Activated naive CD8-positive, alpha-beta T cell (primary cell): ENCODE measurements at regions not wholly inside any gene's neighbourhood (a gene's known extent, or its start where the extent isn't known, plus 50 kb on each side); places are given as distances from the start of the nearest gene placed in this dataset.

Experiments
- H3K27ac Mint-ChIP-seq: one replicate; pipeline ENCODE4 v1.8.0; 2021; ENCODE audit warnings: mixed read lengths
- H3K27me3 Mint-ChIP-seq: one replicate; pipeline ENCODE4 v1.8.0; 2021; ENCODE audit warnings: mixed read lengths
- H3K36me3 Mint-ChIP-seq: one replicate; pipeline ENCODE4 v1.8.0; 2021; ENCODE audit warnings: mixed read lengths
- H3K4me1 Mint-ChIP-seq: one replicate; pipeline ENCODE4 v1.8.0; 2021; ENCODE audit warnings: low read depth, mixed read lengths
- H3K4me3 Mint-ChIP-seq: one replicate; pipeline ENCODE4 v1.8.0; 2021; ENCODE audit warnings: mild to moderate bottlenecking, mixed read lengths
- H3K9me3 Mint-ChIP-seq: one replicate; pipeline ENCODE4 v1.8.0; 2021; ENCODE audit warnings: low read depth, mixed read lengths

DNA sequence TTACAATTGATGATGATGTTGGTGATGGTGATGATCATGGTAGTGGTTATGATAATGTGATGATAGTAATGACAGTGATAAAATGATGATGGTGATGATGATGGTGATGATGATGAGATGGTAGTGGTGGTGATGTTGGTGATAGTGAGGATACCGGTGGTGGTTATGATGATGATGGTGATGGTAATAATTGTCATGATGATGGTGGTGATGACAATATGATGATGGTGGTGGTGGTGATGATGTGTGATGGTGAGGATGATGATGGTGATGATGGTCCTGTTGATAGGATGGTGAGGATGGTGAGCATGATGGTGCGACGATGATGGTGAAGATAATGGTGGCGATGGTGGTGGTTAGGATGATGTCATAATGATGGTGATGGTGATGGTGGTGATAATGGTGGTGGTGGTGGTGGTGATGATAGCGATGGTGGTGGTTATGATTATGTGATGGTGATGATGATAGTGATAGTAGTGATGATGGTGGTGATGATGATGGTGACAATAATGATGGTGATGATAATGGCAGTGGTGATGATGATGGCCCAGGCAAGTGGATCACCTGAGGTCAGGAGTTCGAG lies 1129.9 kb downstream of the BRD1 start:
- H3K27me3 Mint-ChIP-seq: no peaks in the 10 kb centered on the region
- H3K4me1 Mint-ChIP-seq: no peaks in the 10 kb centered on the region
- H3K36me3 Mint-ChIP-seq: no peaks in the 10 kb centered on the region
- no peak overlapping the region for H3K27ac Mint-ChIP-seq
- H3K4me3 Mint-ChIP-seq: no peak overlapping the region
- no peaks in the 10 kb centered on the region for H3K9me3 Mint-ChIP-seq

DNA sequence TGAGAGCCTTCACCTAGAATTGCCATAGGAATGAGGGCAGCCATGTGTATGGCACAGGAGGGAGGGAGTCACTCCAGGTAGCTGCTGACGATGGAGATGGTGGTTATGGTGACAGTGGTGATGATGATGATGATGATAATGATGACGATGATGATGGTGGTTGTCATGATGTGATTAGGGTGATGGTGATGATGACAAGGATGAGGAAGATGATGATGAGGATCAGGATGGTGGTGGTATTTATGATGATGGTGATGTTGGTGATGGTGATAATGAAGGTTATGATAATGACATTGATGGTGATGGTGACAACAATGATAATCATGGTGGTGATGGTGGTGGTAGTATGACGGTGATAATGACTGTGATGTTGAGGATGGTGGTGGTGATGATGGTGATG lies 1130.5 kb downstream of the BRD1 start:
- Mint-ChIP-seq H3K27ac (no peak overlapping the region), H3K4me3 (no peak overlapping the region), H3K36me3 (no peaks in the 10 kb centered on the region), H3K27me3 (no peaks in the 10 kb centered on the region), H3K9me3 (no peaks in the 10 kb centered on the region), H3K4me1 (no peaks in the 10 kb centered on the region)

DNA sequence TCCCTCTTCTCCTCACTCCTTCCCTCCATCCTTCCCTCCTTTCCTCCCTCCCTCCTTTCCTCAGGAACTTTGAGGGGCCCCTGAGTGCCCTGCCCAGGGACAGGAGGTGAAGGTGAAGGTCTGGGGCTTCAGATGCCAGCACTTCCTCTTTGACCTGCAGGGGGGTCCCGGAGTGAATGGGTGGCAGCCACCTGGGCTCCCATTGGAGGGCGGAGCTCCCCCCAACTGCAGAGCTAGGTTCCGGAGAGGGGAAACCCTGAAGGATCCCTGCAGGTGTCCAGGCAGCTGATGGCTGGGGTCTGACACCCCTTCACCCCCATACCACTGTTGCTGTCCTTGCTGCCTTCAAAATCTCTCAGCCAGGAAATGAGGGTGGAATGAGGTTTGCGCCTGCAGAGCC lies 1131.3 kb downstream of the BRD1 start:
- Mint-ChIP-seq H3K9me3 (no peaks in the 10 kb centered on the region), H3K27me3 (no peaks in the 10 kb centered on the region), H3K36me3 (no peaks in the 10 kb centered on the region), H3K4me3 (no peak overlapping the region), H3K4me1 (no peaks in the 10 kb centered on the region), H3K27ac (no peak overlapping the region)

DNA sequence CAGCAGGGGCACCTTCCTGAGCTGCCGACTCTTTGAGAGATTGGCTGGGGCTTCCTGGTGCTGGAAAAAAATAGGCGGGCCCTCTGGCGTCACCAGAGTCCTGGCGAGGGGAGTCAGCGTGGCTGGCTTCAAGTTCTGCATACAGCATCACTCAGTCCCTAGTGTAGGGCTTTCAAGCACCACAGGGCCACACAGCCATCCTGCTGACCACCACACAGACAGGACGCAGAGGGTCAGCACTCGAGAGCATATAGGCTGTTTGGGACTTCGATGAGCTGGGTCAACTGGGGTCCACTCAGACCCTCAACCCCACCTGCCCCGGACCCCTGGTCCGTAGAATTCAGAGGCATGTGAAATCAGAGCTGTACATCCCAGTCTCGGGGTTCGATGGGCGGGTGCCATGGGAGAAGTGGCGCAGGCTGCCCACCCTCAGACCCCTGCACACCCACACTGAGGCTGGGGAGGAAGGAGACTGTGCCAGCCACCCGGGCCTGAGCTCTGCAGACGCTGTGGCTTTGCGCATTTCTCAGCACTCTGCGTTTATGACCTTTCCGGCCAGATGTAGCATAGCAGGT lies 1131.9 kb downstream of the BRD1 start:
- Mint-ChIP-seq H3K4me1 (no peaks in the 10 kb centered on the region), H3K36me3 (no peaks in the 10 kb centered on the region), H3K9me3 (no peaks in the 10 kb centered on the region), H3K27ac (no peak overlapping the region), H3K4me3 (no peak overlapping the region), H3K27me3 (no peaks in the 10 kb centered on the region)

DNA sequence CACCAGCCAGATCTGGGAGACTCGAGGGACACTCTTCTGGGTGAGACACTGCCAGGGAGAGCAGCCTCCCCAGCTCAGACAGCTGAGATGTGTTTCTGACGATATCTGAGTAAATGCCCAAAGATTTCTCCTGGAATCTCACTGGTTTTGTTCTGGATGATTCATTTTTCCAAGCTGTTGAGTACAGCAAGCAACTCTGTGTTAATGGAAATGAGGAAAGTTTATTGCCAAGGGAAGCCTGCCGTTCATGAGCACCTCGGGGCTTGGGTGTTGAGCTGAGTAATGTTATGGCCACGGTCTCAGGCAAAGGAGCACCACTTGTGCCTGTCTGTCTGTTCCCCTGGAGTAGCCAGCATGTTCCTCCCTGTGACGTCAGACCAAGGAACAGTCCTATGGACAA lies 1132.4 kb downstream of the BRD1 start:
- Mint-ChIP-seq H3K36me3 (no peaks in the 10 kb centered on the region), H3K27me3 (no peaks in the 10 kb centered on the region), H3K27ac (no peak overlapping the region), H3K4me1 (no peaks in the 10 kb centered on the region), H3K9me3 (no peaks in the 10 kb centered on the region), H3K4me3 (no peak overlapping the region)

DNA sequence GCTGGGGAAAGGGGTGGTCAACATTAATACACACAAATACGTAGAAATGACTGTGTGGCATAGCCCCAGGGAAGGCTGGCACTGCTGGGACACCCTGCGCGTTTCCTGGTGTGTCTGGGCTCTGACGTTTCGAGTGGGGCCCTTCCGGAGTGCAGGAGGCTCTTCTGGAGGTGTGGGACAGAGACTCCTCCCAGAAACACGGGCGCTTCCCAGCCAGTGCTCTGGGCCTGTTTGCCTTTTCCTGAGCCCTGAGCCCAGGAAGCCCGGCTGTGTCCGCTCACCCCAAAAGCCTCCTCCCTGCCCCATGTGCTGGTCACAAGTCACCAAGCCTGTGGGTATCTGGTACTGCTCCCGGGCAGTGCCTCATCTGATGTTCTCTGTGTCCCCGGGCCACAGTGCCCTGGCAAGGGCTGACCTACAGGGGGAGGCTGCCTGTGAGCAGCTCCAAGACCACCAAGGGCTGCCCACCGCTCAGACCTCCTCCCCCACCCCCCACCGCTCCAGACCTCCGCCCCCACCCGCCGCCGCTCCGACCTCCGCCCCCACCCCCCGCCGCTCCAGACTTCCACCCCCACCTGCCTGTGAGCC lies 1133.3 kb downstream of the BRD1 start:
- H3K36me3 Mint-ChIP-seq: no peaks in the 10 kb centered on the region
- H3K4me3 Mint-ChIP-seq: no peak overlapping the region
- no peak overlapping the region for H3K27ac Mint-ChIP-seq
- no peaks in the 10 kb centered on the region for H3K27me3 Mint-ChIP-seq
- no peaks in the 10 kb centered on the region for H3K9me3 Mint-ChIP-seq
- H3K4me1 Mint-ChIP-seq: no peaks in the 10 kb centered on the region

DNA sequence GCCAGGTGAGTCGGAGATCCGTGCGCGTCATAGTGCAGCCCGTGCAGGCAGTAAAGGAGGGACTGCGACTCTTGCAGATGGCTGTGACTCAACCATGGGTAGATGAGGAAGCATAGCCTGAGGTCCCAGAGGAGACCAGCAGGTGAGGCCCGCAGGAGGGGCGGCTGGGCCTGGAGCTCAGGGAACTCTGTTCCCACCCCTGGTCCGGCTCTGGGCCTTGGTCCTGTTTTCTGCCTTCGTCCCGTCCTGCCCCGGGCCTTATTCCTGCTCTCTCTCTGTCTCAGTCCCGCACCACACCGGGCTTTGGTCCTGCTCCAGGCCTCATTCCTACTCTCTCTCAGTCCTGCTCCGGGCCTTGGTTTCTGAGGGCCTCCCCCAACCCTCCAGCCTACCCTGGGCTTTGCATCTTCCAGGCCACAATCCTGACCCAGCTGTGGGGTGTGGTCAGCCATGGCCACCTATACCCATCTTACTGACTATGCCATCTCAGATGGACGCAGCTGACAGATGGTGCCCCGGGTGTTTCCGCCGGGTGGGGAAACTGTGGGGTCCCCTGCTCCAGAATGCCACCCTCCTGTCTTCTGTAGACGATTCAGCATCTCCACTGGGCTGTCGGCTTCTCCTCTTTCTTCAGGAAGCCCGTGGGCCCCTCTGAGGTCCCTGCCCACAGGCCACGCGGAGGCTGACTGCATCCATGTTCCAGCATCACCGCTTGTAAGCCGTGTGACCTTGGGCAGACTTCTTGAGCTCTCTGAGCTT lies 1134.1 kb downstream of the BRD1 start:
- Mint-ChIP-seq H3K4me3 (no peak overlapping the region), H3K27me3 (no peaks in the 10 kb centered on the region), H3K9me3 (no peaks in the 10 kb centered on the region), H3K4me1 (no peaks in the 10 kb centered on the region), H3K36me3 (no peaks in the 10 kb centered on the region), H3K27ac (no peak overlapping the region)

DNA sequence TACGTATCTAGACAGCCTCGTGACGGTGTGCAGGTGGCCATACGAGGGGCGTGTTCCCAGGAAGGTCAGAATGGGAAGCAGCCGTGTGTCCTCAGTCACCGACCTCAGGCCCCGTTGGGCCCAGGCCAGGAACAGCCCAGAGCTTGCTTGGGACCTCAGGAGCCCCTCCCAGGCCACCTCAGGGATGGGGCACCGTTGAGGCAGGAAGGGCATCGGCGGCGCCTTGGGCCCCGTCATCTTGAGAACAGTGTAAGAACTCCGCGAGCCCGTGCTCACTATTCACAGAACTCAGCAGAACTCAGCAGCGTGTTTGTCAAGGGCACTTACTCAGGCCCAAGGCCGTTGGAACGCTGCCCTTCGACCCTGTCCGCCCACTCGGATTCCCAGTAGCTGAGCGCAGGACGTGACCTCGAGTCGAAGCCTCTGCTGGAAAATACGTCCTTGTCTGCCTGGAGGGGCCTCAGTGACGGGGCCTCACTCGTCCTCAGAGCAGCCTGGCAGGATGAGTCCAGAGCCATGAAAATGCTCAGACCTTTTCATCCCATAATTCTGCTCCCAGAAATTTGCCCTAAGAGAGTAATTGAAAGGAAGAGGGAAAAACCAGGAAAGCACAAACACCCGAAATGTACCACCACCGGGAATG lies 1134.8 kb downstream of the BRD1 start:
- no peaks in the 10 kb centered on the region for H3K9me3 Mint-ChIP-seq
- H3K27me3 Mint-ChIP-seq: no peaks in the 10 kb centered on the region
- H3K4me3 Mint-ChIP-seq: no peak overlapping the region
- H3K36me3 Mint-ChIP-seq: no peaks in the 10 kb centered on the region
- H3K4me1 Mint-ChIP-seq: no peaks in the 10 kb centered on the region
- H3K27ac Mint-ChIP-seq: no peak overlapping the region

DNA sequence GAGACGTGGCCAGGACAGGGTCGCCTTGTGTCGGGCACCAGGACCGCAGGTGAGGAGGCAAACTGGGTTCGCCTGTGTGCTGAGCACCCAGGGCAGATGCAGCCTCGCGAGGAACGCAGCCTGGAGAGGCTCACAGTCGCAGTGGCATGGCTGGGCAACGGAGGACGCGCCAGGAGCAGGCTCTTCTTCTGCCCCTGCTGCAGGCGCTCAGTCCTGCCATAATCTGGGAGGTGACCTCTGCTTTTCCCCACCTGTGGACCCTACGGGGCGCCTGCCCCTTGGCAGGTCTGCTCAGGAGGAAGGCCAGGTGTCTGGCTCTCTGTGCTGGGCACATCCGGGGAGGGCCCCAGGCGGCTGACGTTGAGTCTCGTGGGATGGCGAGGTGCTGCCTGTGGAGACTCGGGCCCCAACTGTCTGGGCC lies 1136.2 kb downstream of the BRD1 start:
- Mint-ChIP-seq H3K4me1 (no peaks in the 10 kb centered on the region), H3K27ac (no peak overlapping the region), H3K4me3 (no peak overlapping the region), H3K27me3 (no peaks in the 10 kb centered on the region), H3K36me3 (no peaks in the 10 kb centered on the region), H3K9me3 (peaks cover 3% of the 10 kb centered on the region)

DNA sequence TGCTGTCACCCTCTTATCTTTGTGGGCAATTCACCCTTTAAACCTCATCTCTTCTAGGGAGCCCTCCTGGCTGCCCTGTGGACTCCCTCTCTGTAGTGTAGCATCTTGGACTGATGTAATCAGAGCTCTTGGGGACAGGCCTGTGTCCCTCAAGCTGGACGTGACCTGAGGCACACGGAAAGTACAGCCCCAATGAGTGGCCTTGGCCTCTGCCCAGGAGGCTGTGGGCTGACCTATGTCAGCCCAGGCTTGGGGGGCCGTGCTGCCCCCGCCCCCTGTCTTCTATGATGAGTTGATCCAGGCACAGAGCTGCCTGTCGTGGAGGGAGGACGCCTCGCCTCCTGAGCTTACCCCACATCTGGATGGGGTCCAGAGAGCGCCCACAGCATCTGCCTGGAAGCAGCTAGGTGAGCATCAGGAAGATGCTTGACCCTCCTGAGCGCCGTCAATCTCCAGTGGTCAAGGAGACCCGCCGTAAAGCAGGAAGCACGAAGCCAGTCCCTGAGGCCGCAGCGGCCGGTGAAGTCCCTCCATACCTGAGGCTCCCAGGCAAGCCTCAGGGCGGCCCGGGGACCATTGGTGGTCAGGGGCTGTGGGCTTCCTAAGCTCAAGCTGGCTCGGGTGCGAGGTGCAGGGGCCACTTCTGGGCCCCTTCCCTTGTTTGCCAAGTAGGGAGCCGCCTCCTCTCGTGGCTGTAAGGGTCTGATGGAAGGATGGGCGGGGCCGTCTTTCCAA lies 1136.9 kb downstream of the BRD1 start:
- Mint-ChIP-seq H3K27me3 (no peaks in the 10 kb centered on the region), H3K9me3 (peaks cover 4% of the 10 kb centered on the region), H3K36me3 (no peaks in the 10 kb centered on the region), H3K4me1 (no peaks in the 10 kb centered on the region), H3K4me3 (no peak overlapping the region), H3K27ac (no peak overlapping the region)

DNA sequence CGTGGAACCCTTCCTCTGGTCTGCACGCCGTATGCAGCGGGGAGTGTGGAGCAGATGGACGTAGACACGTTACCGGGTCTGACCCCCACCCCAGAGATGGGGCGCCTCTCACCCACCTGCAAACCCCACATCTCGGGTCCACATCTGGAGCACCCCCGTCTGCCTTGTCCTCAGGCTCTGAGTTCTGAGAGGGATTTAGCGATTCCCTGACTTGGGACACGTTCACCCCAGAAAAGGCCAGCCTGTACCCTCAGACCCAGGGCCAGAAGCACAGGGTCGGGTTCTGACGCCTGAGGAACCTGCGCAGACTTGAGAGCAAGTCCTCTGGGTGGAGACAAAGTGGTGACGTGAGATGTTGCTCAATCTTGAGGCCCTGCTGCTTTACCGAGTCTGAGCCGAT lies 1138.5 kb downstream of the BRD1 start:
- no peak overlapping the region for H3K27ac Mint-ChIP-seq
- peaks cover 4% of the 10 kb centered on the region for H3K9me3 Mint-ChIP-seq
- H3K36me3 Mint-ChIP-seq: no peaks in the 10 kb centered on the region
- no peaks in the 10 kb centered on the region for H3K4me1 Mint-ChIP-seq
- H3K4me3 Mint-ChIP-seq: no peak overlapping the region
- H3K27me3 Mint-ChIP-seq: no peaks in the 10 kb centered on the region

DNA sequence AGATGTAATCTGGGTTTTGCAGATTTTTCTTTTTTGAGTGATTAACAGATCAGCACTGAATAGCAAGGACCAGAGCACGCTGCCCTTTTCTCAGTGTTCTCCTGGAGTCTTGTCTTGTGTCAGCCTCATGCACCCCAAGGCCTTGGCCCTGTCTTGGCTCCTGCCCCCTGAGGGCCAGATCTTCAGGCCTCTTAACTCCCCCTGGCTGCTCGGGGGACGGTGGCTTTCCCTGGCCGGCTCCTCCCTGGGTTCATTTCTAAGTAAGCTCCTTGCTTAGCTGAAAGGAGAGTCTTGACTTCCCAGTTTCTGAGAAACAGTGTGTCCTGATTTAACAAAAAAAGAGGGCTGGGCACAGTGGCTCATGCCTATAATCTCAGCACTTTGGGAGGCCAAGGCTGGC lies 1139.3 kb downstream of the BRD1 start:
- Mint-ChIP-seq H3K36me3 (no peaks in the 10 kb centered on the region), H3K4me3 (no peak overlapping the region), H3K4me1 (no peaks in the 10 kb centered on the region), H3K27ac (no peak overlapping the region), H3K9me3 (peaks cover 4% of the 10 kb centered on the region), H3K27me3 (no peaks in the 10 kb centered on the region)

DNA sequence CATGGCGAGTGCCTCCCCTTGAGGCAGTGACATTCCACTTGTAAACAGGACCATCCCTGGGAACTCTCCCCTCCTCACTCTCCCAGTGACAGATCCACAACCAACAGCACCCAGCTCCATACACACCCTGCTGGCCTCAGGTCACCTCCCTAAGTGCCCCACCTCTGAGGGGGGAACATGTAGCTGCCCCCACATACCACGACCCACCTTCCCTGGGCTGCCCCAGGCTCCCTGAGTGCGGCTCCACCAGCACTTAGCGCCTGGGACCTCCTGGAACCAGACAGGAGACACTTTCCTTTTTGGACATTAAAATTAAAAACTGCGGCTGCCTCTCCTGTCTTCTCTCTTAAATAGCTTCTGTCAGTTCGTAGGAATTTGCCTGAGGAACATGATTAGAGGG lies 1140.1 kb downstream of the BRD1 start:
- Mint-ChIP-seq H3K4me1 (no peaks in the 10 kb centered on the region), H3K36me3 (no peaks in the 10 kb centered on the region), H3K9me3 (peaks cover 4% of the 10 kb centered on the region), H3K4me3 (no peak overlapping the region), H3K27me3 (no peaks in the 10 kb centered on the region), H3K27ac (no peak overlapping the region)

DNA sequence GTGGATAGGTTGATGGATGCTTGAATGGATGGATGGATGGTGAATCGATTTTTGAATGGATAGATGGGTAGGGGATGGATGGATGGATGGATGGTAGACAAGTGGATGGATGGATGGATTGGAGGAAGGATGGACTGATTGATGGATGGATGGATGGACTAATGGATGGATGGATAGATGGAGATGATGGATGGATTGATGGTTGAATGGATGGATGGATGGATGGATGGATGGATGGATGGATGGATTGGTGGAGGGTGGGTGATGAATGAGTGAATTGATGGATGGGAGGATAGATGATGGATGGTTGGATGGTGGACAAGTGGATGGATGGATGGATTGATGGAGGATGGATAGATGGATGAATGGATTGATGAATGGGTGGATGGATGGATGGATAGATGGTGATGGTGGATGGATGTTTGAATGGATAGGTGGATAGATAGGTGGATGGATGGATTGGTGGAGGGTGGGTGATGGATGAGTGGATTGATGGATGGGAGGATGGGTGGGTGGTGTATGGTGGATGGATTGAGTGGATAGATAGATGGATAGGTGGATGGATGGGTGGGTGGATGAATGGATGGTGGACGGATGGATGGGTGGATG lies 1140.9 kb downstream of the BRD1 start:
- H3K4me1 Mint-ChIP-seq: no peaks in the 10 kb centered on the region
- no peak overlapping the region for H3K27ac Mint-ChIP-seq
- peaks cover 4% of the 10 kb centered on the region for H3K9me3 Mint-ChIP-seq
- H3K4me3 Mint-ChIP-seq: no peak overlapping the region
- H3K27me3 Mint-ChIP-seq: no peaks in the 10 kb centered on the region
- no peaks in the 10 kb centered on the region for H3K36me3 Mint-ChIP-seq
